ENCODE measurements at regions not wholly inside any gene's neighbourhood (a gene's known extent, or its start where the extent isn't known, plus 50 kb on each side); places are given as distances from the start of the nearest gene placed in this dataset.

GRCh38 chr6:164130585-164130984 lies 716.1 kb downstream of the QKI start:
- no peak for DNase-seq

GRCh38 chr6:164130151-164130550 lies 715.6 kb downstream of the QKI start:
- DNase-seq = no peak

GRCh38 chr6:164129218-164129617 lies 714.7 kb downstream of the QKI start:
- DNase-seq = no peak

- no peak for DNase-seq
Observed at GRCh38 chr6:164128101-164128500, 713.6 kb downstream of the QKI start.

- no peak for DNase-seq
Observed at GRCh38 chr6:164124986-164125385, 710.5 kb downstream of the QKI start.

GRCh38 chr6:164124473-164124872 lies 710.0 kb downstream of the QKI start:
- DNase-seq = no peak

- DNase-seq = no peak
Observed at GRCh38 chr6:164122109-164122508, 707.6 kb downstream of the QKI start.

- no peak for DNase-seq
Observed at GRCh38 chr6:164121527-164121926, 707.0 kb downstream of the QKI start.

- no peak for DNase-seq
Observed at GRCh38 chr6:164114651-164115050, 700.1 kb downstream of the QKI start.

GRCh38 chr6:164114051-164114450 lies 699.5 kb downstream of the QKI start:
- no peak for DNase-seq

GRCh38 chr6:164113637-164114036 lies 699.1 kb downstream of the QKI start:
- no peak for DNase-seq

GRCh38 chr6:164109770-164110140 lies 695.2 kb downstream of the QKI start:
- no peak for DNase-seq

GRCh38 chr6:164108869-164109769 lies 694.6 kb downstream of the QKI start:
- DNase-seq = no peak

- no peak for DNase-seq
Observed at GRCh38 chr6:164108092-164108491, 693.6 kb downstream of the QKI start.

GRCh38 chr6:164107297-164107995 lies 692.9 kb downstream of the QKI start:
- DNase-seq = no peak

GRCh38 chr6:164106345-164106769 lies 691.8 kb downstream of the QKI start:
- DNase-seq = no peak

- DNase-seq = no peak
Observed at GRCh38 chr6:164105705-164106104, 691.2 kb downstream of the QKI start.

- DNase-seq = no peak
Observed at GRCh38 chr6:164104432-164104831, 689.9 kb downstream of the QKI start.

- no peak for DNase-seq
Observed at GRCh38 chr6:164102693-164103092, 688.2 kb downstream of the QKI start.

GRCh38 chr6:164101859-164102258 lies 687.3 kb downstream of the QKI start:
- no peak for DNase-seq

GRCh38 chr6:164099269-164099865 lies 684.8 kb downstream of the QKI start:
- DNase-seq = no peak

- DNase-seq = no peak
Observed at GRCh38 chr6:164098857-164099267, 684.3 kb downstream of the QKI start.

GRCh38 chr6:164097551-164098398 lies 683.3 kb downstream of the QKI start:
- DNase-seq = no peak
